CD4-positive, alpha-beta memory T cell (primary cell): ENCODE measurements at regions not wholly inside any gene's neighbourhood (a gene's known extent, or its start where the extent isn't known, plus 50 kb on each side); places are given as distances from the start of the nearest gene placed in this dataset.
A peak's percentile ranks its signal among the peaks of the same experiment; 100 is the strongest.
"Not testable (repeated sequence)": the region's sequence is repeated elsewhere in the genome, so short reads cannot be mapped to it uniquely, and the experiment has no call there.

Source experiments
- CTCF ChIA-PET: fragments of 350-600 bp; sonication (Branson Sonifier 250); formaldehyde crosslinking; loops from one replicate; lab custom pipeline; 2021; ENCODE audit warnings: inconsistent platforms; ENCODE audit not compliant: partially characterized antibody; lab: Charles Lee
- POLR2A ChIA-PET: fragments of 350-600 bp; sonication (Branson Sonifier 250); formaldehyde crosslinking; loops from one replicate; lab custom pipeline; 2021; ENCODE audit not compliant: partially characterized antibody; lab: Charles Lee
- DNase-seq, 5 donors: peaks; one replicate each; pipeline versions ENCODE4 v3.0.0 to v3.0.0-alpha.2; 2020 to 2022; ENCODE audit warnings: mixed read lengths in 1 of 5
- H3K27ac ChIP-seq: one replicate; pipeline ENCODE4 v1.7.0; 2013; ENCODE audit warnings: low read depth, low read length
- H3K27me3 ChIP-seq: 2 replicates; pipeline ENCODE4 v1.7.0; 2013; ENCODE audit warnings: mild to moderate bottlenecking, low read length, moderate library complexity; ENCODE audit not compliant: insufficient read depth
- H3K36me3 ChIP-seq: 2 replicates; pipeline ENCODE4 v1.7.0; 2013; ENCODE audit warnings: mild to moderate bottlenecking, low read length, moderate library complexity; ENCODE audit not compliant: insufficient read depth
- H3K4me1 ChIP-seq: 2 replicates; pipeline ENCODE4 v1.7.0; 2013; ENCODE audit warnings: mild to moderate bottlenecking, low read length, moderate library complexity; ENCODE audit not compliant: insufficient read depth
- H3K4me3 ChIP-seq, 2 donors: one replicate each; pipeline ENCODE4 v1.7.0; 2013; ENCODE audit warnings: low read length in 2 of 2, mild to moderate bottlenecking in 1 of 2
- H3K9me3 ChIP-seq, 2 donors: one replicate each; pipeline ENCODE4 v1.7.0; 2013; ENCODE audit warnings: low read length in 2 of 2, control low read depth in 1 of 2; ENCODE audit not compliant: control insufficient read depth in 1 of 2
- H3K27ac Mint-ChIP-seq, 7 donors: one replicate each; pipeline ENCODE4 v1.8.0; 2020 to 2021; ENCODE audit warnings: mixed read lengths in 7 of 7, mild to moderate bottlenecking in 6 of 7, inconsistent platforms in 3 of 7, moderate library complexity in 3 of 7
- H3K27me3 Mint-ChIP-seq, 2 donors: one replicate each; pipeline ENCODE4 v1.8.0; 2020 to 2021; ENCODE audit warnings: mixed read lengths in 2 of 2
- H3K36me3 Mint-ChIP-seq, 2 donors: one replicate each; pipeline ENCODE4 v1.8.0; 2020 to 2021; ENCODE audit warnings: mixed read lengths in 2 of 2, inconsistent platforms in 1 of 2, mild to moderate bottlenecking in 1 of 2
- H3K4me1 Mint-ChIP-seq, 4 donors: one replicate each; pipeline ENCODE4 v1.8.0; 2020 to 2021; ENCODE audit warnings: mixed read lengths in 4 of 4, mild to moderate bottlenecking in 1 of 4
- H3K4me3 Mint-ChIP-seq, 8 donors: one replicate each; pipeline ENCODE4 v1.8.0; 2020 to 2021; ENCODE audit warnings: mixed read lengths in 8 of 8, mild to moderate bottlenecking in 7 of 8, moderate library complexity in 6 of 8, inconsistent platforms in 3 of 8
- H3K9me3 Mint-ChIP-seq, 8 donors: one replicate each; pipeline ENCODE4 v1.8.0; 2020 to 2021; ENCODE audit warnings: mixed read lengths in 8 of 8, mild to moderate bottlenecking in 5 of 8, inconsistent platforms in 3 of 8, moderate library complexity in 1 of 8
- intact Hi-C: fragments of 100-400 bp; cut with micrococcal nuclease; formaldehyde crosslinking; loops from one replicate; pipeline ENCODE4 v1.15.1; 2023

GRCh38 chr3:125758641-125759130, 163.4 kb upstream of the OSBPL11 start:
- H3K27ac Mint-ChIP-seq, intact Hi-C loops, H3K9me3 Mint-ChIP-seq, CTCF ChIA-PET, H3K9me3 ChIP-seq, H3K4me1 Mint-ChIP-seq, H3K27ac ChIP-seq, H3K36me3 ChIP-seq, H3K4me3 ChIP-seq, H3K27me3 ChIP-seq, H3K4me3 Mint-ChIP-seq, DNase-seq, H3K36me3 Mint-ChIP-seq, H3K4me1 ChIP-seq: not testable (repeated sequence)
- POLR2A ChIA-PET = interaction anchor here (0.7 kb wide), 1 partner anchor 157 kb away, joined by 4 read pairs; no protein-coding TSS in a partner anchor
- peaks cover 10 to 14% of the 10 kb centered on the region in 2 donors for H3K27me3 Mint-ChIP-seq

- DNase-seq, H3K9me3 Mint-ChIP-seq, H3K27ac ChIP-seq, H3K9me3 ChIP-seq, H3K4me3 ChIP-seq, intact Hi-C loops, H3K36me3 ChIP-seq, H3K36me3 Mint-ChIP-seq, CTCF ChIA-PET, H3K4me1 ChIP-seq, POLR2A ChIA-PET, H3K27ac Mint-ChIP-seq, H3K27me3 ChIP-seq, H3K4me3 Mint-ChIP-seq, H3K4me1 Mint-ChIP-seq: not testable (repeated sequence)
- H3K27me3 Mint-ChIP-seq = peaks cover 19 to 31% of the 10 kb centered on the region in 2 donors
These were observed 167.3 kb upstream of the OSBPL11 start for GRCh38 chr3:125762601-125763000.

GRCh38 chr3:125766285-125766826, 171.1 kb upstream of the OSBPL11 start:
- H3K4me1 ChIP-seq = not testable (repeated sequence)

GRCh38 chr3:125766931-125767330, 171.6 kb upstream of the OSBPL11 start:
- not testable (repeated sequence) for H3K9me3 ChIP-seq, H3K4me3 ChIP-seq, H3K36me3 ChIP-seq, H3K27me3 ChIP-seq, H3K4me1 ChIP-seq, H3K36me3 Mint-ChIP-seq, H3K27ac ChIP-seq, H3K9me3 Mint-ChIP-seq
- Mint-ChIP-seq H3K4me1 (peaks cover 0 to 10% (median 4%) of the 10 kb centered on the region in 4 donors), H3K27me3 (peaks cover 14 to 25% of the 10 kb centered on the region in 2 donors), H3K4me3 (peak overlapping the region; percentile 75 to 84 (median 80)), H3K27ac (peak overlapping the region in 2 of 7 donors; percentile 51 to 73)
- intact Hi-C loops = loop anchor here (2.0 to 5.0 kb wide), 2 partner anchors 150 to 170 kb away; no protein-coding TSS in a partner anchor
- ChIA-PET CTCF (interaction anchor here (0.6 to 1.0 kb wide), 4 partner anchors 9 to 332 kb away, joined by 3 to 5 read pairs (median 3); no protein-coding TSS in a partner anchor), POLR2A (interaction anchor here (0.9 kb wide), 1 partner anchor 69 kb away, joined by 3 read pairs; no protein-coding TSS in a partner anchor)
- DNase-seq = peak; percentile 5 to 34 (median 22)

More at GRCh38 chr3:125766285-125766826, 171.1 kb upstream of the OSBPL11 start:
- not testable (repeated sequence) for H3K27me3 ChIP-seq, H3K36me3 Mint-ChIP-seq, H3K36me3 ChIP-seq, H3K9me3 ChIP-seq, H3K27ac ChIP-seq, H3K9me3 Mint-ChIP-seq, H3K4me3 ChIP-seq
- DNase-seq = peak; percentile 35 to 80 (median 71)
- peaks cover 0 to 10% (median 4%) of the 10 kb centered on the region in 4 donors for H3K4me1 Mint-ChIP-seq
- H3K27ac Mint-ChIP-seq = peak overlapping the region in 4 of 7 donors; percentile 27 to 73 (median 41)
- ChIA-PET CTCF (interaction anchor here (0.6 to 1.0 kb wide), 4 partner anchors 9 to 332 kb away, joined by 3 to 5 read pairs (median 3); no protein-coding TSS in a partner anchor), POLR2A (interaction anchor here (0.9 kb wide), 1 partner anchor 70 kb away, joined by 3 read pairs; no protein-coding TSS in a partner anchor)
- H3K4me3 Mint-ChIP-seq = peak overlapping the region; percentile 74 to 84 (median 80)
- H3K27me3 Mint-ChIP-seq = peaks cover 16 to 25% of the 10 kb centered on the region in 2 donors
- intact Hi-C loops = loop anchor here (2.0 to 5.0 kb wide), 2 partner anchors 150 to 171 kb away; no protein-coding TSS in a partner anchor

- CTCF ChIA-PET = no interaction called here
- intact Hi-C loops = loop anchor here (2.0 to 5.0 kb wide), 2 partner anchors 149 to 170 kb away; no protein-coding TSS in a partner anchor
- DNase-seq = no peak
- H3K9me3 Mint-ChIP-seq = no peaks in the 10 kb centered on the region
- H3K4me3 Mint-ChIP-seq = peak overlapping the region; percentile 52 to 84 (median 80)
- H3K36me3 Mint-ChIP-seq = no peaks in the 10 kb centered on the region
- POLR2A ChIA-PET = no interaction called here
- Histone ChIP-seq H3K27me3 (no peaks in the 10 kb centered on the region), H3K4me3 (no peak overlapping the region), H3K4me1 (no peaks in the 10 kb centered on the region), H3K36me3 (no peaks in the 10 kb centered on the region), H3K27ac (no peak overlapping the region), H3K9me3 (no peaks in the 10 kb centered on the region)
- H3K27ac Mint-ChIP-seq = peak overlapping the region in 1 of 7 donors; percentile 63
- peaks cover 0 to 10% (median 4%) of the 10 kb centered on the region in 4 donors for H3K4me1 Mint-ChIP-seq
- peaks cover 10 to 20% of the 10 kb centered on the region in 2 donors for H3K27me3 Mint-ChIP-seq
These were observed 172.3 kb upstream of the OSBPL11 start for GRCh38 chr3:125767641-125768040.

GRCh38 chr3:125768821-125769220, 173.5 kb upstream of the OSBPL11 start:
- H3K27ac ChIP-seq, POLR2A ChIA-PET, H3K9me3 Mint-ChIP-seq, H3K4me3 ChIP-seq, DNase-seq, H3K36me3 ChIP-seq, H3K27me3 ChIP-seq, H3K27ac Mint-ChIP-seq, H3K9me3 ChIP-seq, H3K4me1 ChIP-seq, CTCF ChIA-PET, H3K36me3 Mint-ChIP-seq: not testable (repeated sequence)
- Mint-ChIP-seq H3K27me3 (peaks cover 10 to 17% of the 10 kb centered on the region in 2 donors), H3K4me3 (peak overlapping the region in 1 of 8 donors; percentile 63), H3K4me1 (peaks cover 0 to 10% (median 4%) of the 10 kb centered on the region in 4 donors)
- intact Hi-C loops = loop anchor here (5.0 kb wide), 1 partner anchor 168 kb away; no protein-coding TSS in a partner anchor

GRCh38 chr3:125771506-125771905, 176.2 kb upstream of the OSBPL11 start:
- H3K27ac ChIP-seq, DNase-seq, H3K36me3 ChIP-seq, intact Hi-C loops, H3K36me3 Mint-ChIP-seq, POLR2A ChIA-PET, H3K27me3 Mint-ChIP-seq, H3K4me1 ChIP-seq, H3K9me3 Mint-ChIP-seq, H3K9me3 ChIP-seq, H3K27me3 ChIP-seq, H3K27ac Mint-ChIP-seq, CTCF ChIA-PET, H3K4me3 Mint-ChIP-seq, H3K4me3 ChIP-seq: not testable (repeated sequence)
- H3K4me1 Mint-ChIP-seq = peaks cover 0 to 10% (median 4%) of the 10 kb centered on the region in 4 donors
